ENCODE measurements at regions not wholly inside any gene's neighbourhood (a gene's known extent, or its start where the extent isn't known, plus 50 kb on each side); places are given as distances from the start of the nearest gene placed in this dataset.

DNA sequence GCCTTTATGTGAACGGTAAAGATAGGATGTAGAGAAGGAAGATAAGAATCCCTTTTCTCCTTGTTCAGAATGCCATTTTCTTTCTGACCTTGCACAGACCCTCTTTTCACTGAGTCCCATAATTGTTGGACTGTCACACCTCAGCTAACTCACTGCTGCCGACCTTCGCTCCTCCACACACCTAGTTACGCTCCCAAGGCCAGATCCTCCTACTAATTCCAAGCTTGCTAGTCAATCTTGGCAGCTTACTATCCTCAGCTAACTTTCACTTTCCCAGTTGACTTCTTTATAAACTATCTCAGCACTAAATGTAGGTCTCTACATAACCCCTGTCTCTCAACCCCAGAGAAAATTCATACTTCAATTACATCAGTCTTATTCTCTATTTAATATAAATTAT, 471.8 kb upstream of the PRMT6 start:
- Histone ChIP-seq H3K27ac (ENCODE audit: low read depth, low read length) (no peak overlapping the region), H3K4me1 (ENCODE audit: insufficient read depth, low read length) (no peaks in the 10 kb centered on the region), H3K9me3 (ENCODE audit: low read length) (no peaks in the 10 kb centered on the region), H3K9ac (ENCODE audit: low read length) (no peak overlapping the region), H3K4me3 (ENCODE audit: low read depth in 1 of 2, low read length in 2 of 2) (no peak overlapping the region), H3K27me3 (ENCODE audit: control insufficient read depth in 1 of 2, insufficient read depth in 2 of 2, low read length in 2 of 2) (no peaks in the 10 kb centered on the region), H3K36me3 (ENCODE audit: insufficient read depth, low read length) (no peaks in the 10 kb centered on the region)

DNA sequence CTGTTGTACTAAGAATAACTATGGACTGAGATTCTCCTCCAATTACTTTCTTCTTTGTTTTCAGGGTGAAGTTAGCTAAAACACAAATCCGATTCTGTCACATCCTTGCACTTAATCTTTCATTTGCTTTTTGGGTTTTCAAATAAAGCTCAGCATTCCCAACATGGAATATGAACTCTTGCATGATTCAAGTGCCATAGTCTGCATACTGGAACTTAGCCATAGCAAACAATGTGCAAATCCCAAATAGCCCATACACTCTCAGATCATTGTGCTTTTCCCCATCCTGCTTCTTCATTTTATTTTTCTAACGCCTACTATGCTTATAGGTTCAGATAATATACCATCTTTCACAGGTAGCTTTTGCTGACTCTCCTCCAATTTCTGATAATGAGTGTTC, 455.8 kb upstream of the PRMT6 start:
- Histone ChIP-seq H3K9ac (ENCODE audit: low read length) (no peak overlapping the region), H3K27ac (ENCODE audit: low read depth, low read length) (no peak overlapping the region), H3K27me3 (ENCODE audit: control insufficient read depth in 1 of 2, insufficient read depth in 2 of 2, low read length in 2 of 2) (no peaks in the 10 kb centered on the region), H3K4me1 (ENCODE audit: insufficient read depth, low read length) (no peaks in the 10 kb centered on the region), H3K4me3 (ENCODE audit: low read depth in 1 of 2, low read length in 2 of 2) (no peak overlapping the region), H3K9me3 (ENCODE audit: low read length) (no peaks in the 10 kb centered on the region), H3K36me3 (ENCODE audit: insufficient read depth, low read length) (no peaks in the 10 kb centered on the region)

DNA sequence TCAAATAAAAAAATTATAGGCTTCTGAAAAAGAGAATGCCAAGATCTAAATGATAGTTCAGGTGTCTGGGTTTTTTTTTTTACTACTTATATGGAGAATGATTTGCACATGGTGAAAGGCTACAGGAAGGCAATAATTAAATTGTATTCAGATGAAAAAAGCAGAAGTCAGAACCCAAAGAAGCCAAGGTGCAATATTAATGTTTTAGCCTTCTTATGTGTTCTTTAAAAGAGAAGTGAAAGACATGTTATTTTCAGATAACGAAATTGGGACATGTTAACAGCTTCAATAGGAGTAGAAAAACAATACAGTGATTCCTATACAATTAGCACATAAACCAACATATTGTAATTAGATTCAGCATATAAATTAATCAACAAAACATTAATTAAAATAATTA, 452.9 kb upstream of the PRMT6 start:
- Histone ChIP-seq H3K9me3 (ENCODE audit: low read length) (no peaks in the 10 kb centered on the region), H3K27me3 (ENCODE audit: control insufficient read depth in 1 of 2, insufficient read depth in 2 of 2, low read length in 2 of 2) (no peaks in the 10 kb centered on the region), H3K4me1 (ENCODE audit: insufficient read depth, low read length) (no peaks in the 10 kb centered on the region), H3K27ac (ENCODE audit: low read depth, low read length) (no peak overlapping the region), H3K4me3 (ENCODE audit: low read depth in 1 of 2, low read length in 2 of 2) (no peak overlapping the region), H3K36me3 (ENCODE audit: insufficient read depth, low read length) (no peaks in the 10 kb centered on the region), H3K9ac (ENCODE audit: low read length) (no peak overlapping the region)

DNA sequence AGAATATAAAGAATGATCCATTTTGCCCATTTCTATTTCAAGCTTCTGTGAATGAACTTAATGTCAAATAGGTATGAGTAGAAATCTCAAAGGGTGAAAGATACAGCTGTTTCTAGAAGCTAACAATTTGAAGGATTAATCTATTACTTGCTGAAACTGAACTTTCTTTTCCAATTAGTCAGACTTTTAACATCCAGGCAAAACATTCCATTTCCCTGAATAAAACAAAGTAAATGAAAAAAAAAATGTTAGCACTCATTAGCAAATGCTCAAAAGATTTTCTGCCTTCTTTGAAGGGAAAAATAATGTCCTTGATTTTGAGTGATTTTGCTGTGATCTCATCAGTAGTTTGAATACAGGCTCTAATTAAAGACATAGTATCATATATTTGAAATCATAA, 447.6 kb upstream of the PRMT6 start:
- no peak overlapping the region for H3K4me3 ChIP-seq (ENCODE audit: low read depth in 1 of 2, low read length in 2 of 2)
- no peaks in the 10 kb centered on the region for H3K4me1 ChIP-seq (ENCODE audit: insufficient read depth, low read length)
- H3K9ac ChIP-seq (ENCODE audit: low read length) = no peak overlapping the region
- H3K36me3 ChIP-seq (ENCODE audit: insufficient read depth, low read length) = no peaks in the 10 kb centered on the region
- no peaks in the 10 kb centered on the region for H3K27me3 ChIP-seq (ENCODE audit: control insufficient read depth in 1 of 2, insufficient read depth in 2 of 2, low read length in 2 of 2)
- H3K9me3 ChIP-seq (ENCODE audit: low read length) = no peaks in the 10 kb centered on the region
- H3K27ac ChIP-seq (ENCODE audit: low read depth, low read length) = no peak overlapping the region

DNA sequence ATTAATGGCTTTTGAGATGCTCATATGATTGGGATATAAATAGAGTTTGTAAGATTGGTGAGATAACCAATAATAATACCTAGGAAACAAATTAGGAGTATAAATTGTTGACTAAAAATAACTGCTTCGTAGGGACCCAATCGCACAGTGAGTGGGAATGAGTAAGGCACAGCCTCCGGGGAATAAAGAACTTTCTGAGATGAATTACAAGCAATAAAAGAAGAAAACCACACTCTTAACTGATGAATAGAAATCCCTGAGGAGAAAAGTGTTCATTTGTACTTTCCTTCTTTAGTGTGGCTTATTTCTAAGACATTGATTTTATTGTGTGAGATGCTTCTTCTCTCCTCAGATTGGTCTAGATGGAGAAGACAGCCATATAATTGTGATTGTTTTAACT, 443.4 kb upstream of the PRMT6 start:
- Histone ChIP-seq H3K4me1 (ENCODE audit: insufficient read depth, low read length) (no peaks in the 10 kb centered on the region), H3K27me3 (ENCODE audit: control insufficient read depth in 1 of 2, insufficient read depth in 2 of 2, low read length in 2 of 2) (no peaks in the 10 kb centered on the region), H3K36me3 (ENCODE audit: insufficient read depth, low read length) (no peaks in the 10 kb centered on the region), H3K4me3 (ENCODE audit: low read depth in 1 of 2, low read length in 2 of 2) (no peak overlapping the region), H3K9me3 (ENCODE audit: low read length) (no peaks in the 10 kb centered on the region), H3K27ac (ENCODE audit: low read depth, low read length) (no peak overlapping the region), H3K9ac (ENCODE audit: low read length) (no peak overlapping the region)

DNA sequence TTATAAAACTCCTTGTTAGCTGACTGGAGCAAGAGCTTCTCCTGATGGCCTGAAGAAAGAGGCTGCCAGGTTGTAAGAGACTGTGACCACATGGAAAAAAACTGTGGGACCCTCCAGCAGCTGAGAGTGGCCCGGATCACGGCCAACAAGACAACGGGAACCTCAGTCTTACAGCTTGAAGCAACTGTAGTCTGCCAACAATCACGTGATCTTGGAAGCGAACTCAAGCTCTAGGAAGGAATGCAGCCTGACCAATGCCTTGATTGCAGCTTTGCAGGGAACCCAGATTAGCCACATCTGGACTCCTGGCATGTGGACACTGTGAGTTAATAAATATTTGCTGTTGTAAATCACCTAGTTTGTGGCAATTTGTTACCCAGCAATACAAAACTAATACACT, 442.6 kb upstream of the PRMT6 start:
- Histone ChIP-seq H3K27me3 (ENCODE audit: control insufficient read depth in 1 of 2, insufficient read depth in 2 of 2, low read length in 2 of 2) (no peaks in the 10 kb centered on the region), H3K4me1 (ENCODE audit: insufficient read depth, low read length) (no peaks in the 10 kb centered on the region), H3K27ac (ENCODE audit: low read depth, low read length) (no peak overlapping the region), H3K36me3 (ENCODE audit: insufficient read depth, low read length) (no peaks in the 10 kb centered on the region), H3K9me3 (ENCODE audit: low read length) (no peaks in the 10 kb centered on the region), H3K4me3 (ENCODE audit: low read depth in 1 of 2, low read length in 2 of 2) (no peak overlapping the region), H3K9ac (ENCODE audit: low read length) (no peak overlapping the region)

DNA sequence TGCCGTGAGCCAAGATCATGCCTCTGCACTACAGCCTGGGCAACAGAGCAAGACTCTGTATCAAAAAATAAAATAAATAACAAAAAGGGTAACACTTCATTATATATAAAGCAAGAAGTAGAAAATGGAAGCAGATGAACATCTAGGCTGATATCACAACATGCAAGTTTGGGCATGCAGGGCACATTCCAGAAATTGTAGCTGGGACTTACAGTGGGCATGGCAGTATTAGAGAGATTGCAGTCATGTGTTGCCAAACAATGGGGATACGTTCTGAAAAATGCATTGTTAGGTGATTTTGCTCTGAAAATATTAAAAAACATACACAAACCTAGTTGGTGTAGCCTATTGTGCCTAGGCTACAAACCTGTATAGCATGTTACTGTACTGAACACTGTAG, 441.0 kb upstream of the PRMT6 start:
- Histone ChIP-seq H3K27me3 (ENCODE audit: control insufficient read depth in 1 of 2, insufficient read depth in 2 of 2, low read length in 2 of 2) (no peaks in the 10 kb centered on the region), H3K36me3 (ENCODE audit: insufficient read depth, low read length) (no peaks in the 10 kb centered on the region), H3K9ac (ENCODE audit: low read length) (no peak overlapping the region), H3K9me3 (ENCODE audit: low read length) (no peaks in the 10 kb centered on the region), H3K4me3 (ENCODE audit: low read depth in 1 of 2, low read length in 2 of 2) (no peak overlapping the region), H3K27ac (ENCODE audit: low read depth, low read length) (no peak overlapping the region), H3K4me1 (ENCODE audit: insufficient read depth, low read length) (no peaks in the 10 kb centered on the region)

DNA sequence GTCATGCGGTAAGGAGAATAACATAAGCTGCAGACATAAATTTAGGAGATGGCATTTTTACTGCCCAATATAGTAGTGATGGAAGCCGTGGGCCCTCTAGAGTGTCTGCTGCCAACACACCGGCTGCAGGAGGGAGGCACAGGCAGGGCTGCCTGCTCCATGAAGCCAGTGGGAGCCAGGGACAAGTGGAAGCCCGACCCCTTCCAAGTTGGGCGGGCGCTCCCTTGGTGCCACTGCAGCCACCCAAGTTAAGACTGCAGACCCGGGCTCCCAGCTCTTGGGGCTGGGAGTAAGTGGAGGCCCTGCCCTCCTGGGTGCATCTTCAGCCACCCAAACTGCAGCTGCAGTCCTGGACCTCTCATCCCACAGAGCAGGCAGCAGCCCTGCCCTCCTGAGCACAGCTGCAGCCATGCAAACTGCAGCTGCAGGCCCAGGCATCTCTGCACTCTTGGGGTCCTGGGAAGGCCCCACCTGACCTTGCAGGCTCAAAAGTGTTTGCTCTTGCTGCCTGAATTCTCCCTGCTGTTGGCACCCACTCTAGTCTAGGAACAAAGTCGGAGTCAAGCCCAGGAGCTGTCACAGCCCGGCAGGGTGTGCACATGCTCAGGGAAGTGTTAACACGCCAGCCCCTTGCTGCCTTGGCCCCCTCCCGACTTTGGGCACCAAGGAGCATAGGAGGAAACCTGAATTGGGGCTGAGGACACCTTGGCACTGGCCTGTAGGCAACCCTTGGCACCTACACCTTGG, 437.2 kb upstream of the PRMT6 start:
- H3K9me3 ChIP-seq (ENCODE audit: low read length) = no peaks in the 10 kb centered on the region
- H3K4me3 ChIP-seq (ENCODE audit: low read depth in 1 of 2, low read length in 2 of 2) = no peak overlapping the region
- no peaks in the 10 kb centered on the region for H3K4me1 ChIP-seq (ENCODE audit: insufficient read depth, low read length)
- no peaks in the 10 kb centered on the region for H3K27me3 ChIP-seq (ENCODE audit: control insufficient read depth in 1 of 2, insufficient read depth in 2 of 2, low read length in 2 of 2)
- no peaks in the 10 kb centered on the region for H3K36me3 ChIP-seq (ENCODE audit: insufficient read depth, low read length)
- no peak overlapping the region for H3K27ac ChIP-seq (ENCODE audit: low read depth, low read length)
- no peak overlapping the region for H3K9ac ChIP-seq (ENCODE audit: low read length)

DNA sequence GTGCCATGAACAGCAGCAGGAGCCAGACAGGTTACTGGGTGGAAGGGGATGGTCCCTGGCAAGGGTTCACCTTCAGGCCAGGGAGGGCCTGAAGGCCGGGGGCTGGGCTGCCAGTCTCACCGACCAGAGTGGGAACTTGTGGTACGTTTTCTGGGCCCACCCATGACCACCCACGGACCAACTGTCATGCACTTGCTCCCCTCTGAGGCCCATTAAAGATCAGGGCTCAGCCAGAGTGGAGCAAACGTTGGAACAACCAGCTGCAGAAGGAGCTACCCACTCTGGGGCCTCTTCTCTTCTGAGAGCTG, 436.7 kb upstream of the PRMT6 start:
- Histone ChIP-seq H3K9ac (ENCODE audit: low read length) (no peak overlapping the region), H3K27ac (ENCODE audit: low read depth, low read length) (no peak overlapping the region), H3K9me3 (ENCODE audit: low read length) (no peaks in the 10 kb centered on the region), H3K4me3 (ENCODE audit: low read depth in 1 of 2, low read length in 2 of 2) (no peak overlapping the region), H3K27me3 (ENCODE audit: control insufficient read depth in 1 of 2, insufficient read depth in 2 of 2, low read length in 2 of 2) (no peaks in the 10 kb centered on the region), H3K36me3 (ENCODE audit: insufficient read depth, low read length) (no peaks in the 10 kb centered on the region), H3K4me1 (ENCODE audit: insufficient read depth, low read length) (no peaks in the 10 kb centered on the region)

DNA sequence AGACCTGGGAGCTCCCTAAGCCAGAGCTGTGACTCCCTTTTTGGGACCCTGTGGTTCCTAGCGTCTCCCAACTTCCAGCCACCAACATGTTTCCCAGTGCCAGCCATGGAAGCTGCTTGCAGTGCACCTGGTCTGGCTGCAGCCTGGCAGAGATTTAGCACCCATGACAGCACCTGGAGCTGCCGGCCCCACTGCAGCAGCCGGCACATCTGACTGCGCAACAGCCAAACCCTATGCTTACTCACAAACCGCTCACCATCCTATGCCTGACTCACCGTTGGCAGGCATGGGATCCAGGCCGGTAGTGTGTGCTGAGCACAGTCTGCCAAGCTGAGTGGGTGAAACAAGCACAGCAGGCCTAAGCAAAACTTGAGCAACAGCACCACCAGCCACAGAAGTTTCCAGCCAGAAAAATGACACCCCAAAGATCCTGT, 435.9 kb upstream of the PRMT6 start:
- Histone ChIP-seq H3K27me3 (ENCODE audit: control insufficient read depth in 1 of 2, insufficient read depth in 2 of 2, low read length in 2 of 2) (no peaks in the 10 kb centered on the region), H3K9ac (ENCODE audit: low read length) (no peak overlapping the region), H3K9me3 (ENCODE audit: low read length) (no peaks in the 10 kb centered on the region), H3K27ac (ENCODE audit: low read depth, low read length) (no peak overlapping the region), H3K4me1 (ENCODE audit: insufficient read depth, low read length) (no peaks in the 10 kb centered on the region), H3K4me3 (ENCODE audit: low read depth in 1 of 2, low read length in 2 of 2) (no peak overlapping the region), H3K36me3 (ENCODE audit: insufficient read depth, low read length) (no peaks in the 10 kb centered on the region)

DNA sequence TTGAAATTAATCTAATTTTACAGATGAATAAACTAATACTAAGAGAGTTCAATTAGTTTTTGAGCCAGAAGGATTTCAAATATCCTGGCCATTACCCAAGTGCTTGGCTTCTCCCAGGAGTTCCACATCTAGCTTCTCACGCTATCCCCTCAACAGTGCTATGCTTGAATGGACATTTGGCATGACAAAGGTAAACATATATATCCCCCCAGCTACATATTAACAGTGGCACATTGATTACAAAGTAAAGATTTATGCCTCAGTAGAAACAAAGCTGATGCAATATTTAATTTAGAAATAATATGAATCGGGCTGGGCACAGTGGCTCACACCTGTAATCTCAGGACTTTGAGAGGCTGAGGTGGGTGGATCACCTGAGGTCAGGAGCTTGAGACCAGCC, 434.6 kb upstream of the PRMT6 start:
- Histone ChIP-seq H3K36me3 (ENCODE audit: insufficient read depth, low read length) (no peaks in the 10 kb centered on the region), H3K9me3 (ENCODE audit: low read length) (no peaks in the 10 kb centered on the region), H3K4me3 (ENCODE audit: low read depth in 1 of 2, low read length in 2 of 2) (no peak overlapping the region), H3K27ac (ENCODE audit: low read depth, low read length) (no peak overlapping the region), H3K27me3 (ENCODE audit: control insufficient read depth in 1 of 2, insufficient read depth in 2 of 2, low read length in 2 of 2) (no peaks in the 10 kb centered on the region), H3K4me1 (ENCODE audit: insufficient read depth, low read length) (no peaks in the 10 kb centered on the region), H3K9ac (ENCODE audit: low read length) (no peak overlapping the region)

DNA sequence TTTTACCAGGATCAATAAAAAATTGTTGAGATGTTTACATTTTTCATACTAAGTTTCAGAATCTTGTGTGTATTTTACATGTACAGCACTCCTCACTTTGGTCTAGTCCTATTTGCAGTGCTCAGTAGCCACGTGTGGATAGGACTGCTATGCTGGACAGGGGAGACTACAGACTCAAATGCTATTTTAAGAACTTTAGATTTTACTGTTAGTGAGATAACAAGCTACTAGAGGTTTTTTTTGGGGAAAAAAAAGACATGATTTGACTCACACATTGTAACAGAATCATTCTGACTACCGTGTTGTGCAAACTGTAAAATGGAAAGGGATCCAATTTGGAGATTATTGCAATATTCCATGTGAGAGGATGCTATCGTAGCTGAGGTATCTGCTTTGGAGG, 418.9 kb upstream of the PRMT6 start:
- no peaks in the 10 kb centered on the region for H3K36me3 ChIP-seq (ENCODE audit: insufficient read depth, low read length)
- no peaks in the 10 kb centered on the region for H3K4me1 ChIP-seq (ENCODE audit: insufficient read depth, low read length)
- no peak overlapping the region for H3K4me3 ChIP-seq (ENCODE audit: low read depth in 1 of 2, low read length in 2 of 2)
- H3K27me3 ChIP-seq (ENCODE audit: control insufficient read depth in 1 of 2, insufficient read depth in 2 of 2, low read length in 2 of 2) = no peaks in the 10 kb centered on the region
- no peak overlapping the region for H3K27ac ChIP-seq (ENCODE audit: low read depth, low read length)
- no peaks in the 10 kb centered on the region for H3K9me3 ChIP-seq (ENCODE audit: low read length)
- H3K9ac ChIP-seq (ENCODE audit: low read length) = no peak overlapping the region

Data from muscle layer of colon (tissue), 2 donors.